ENCODE measurements at regions not wholly inside any gene's neighbourhood (a gene's known extent, or its start where the extent isn't known, plus 50 kb on each side); places are given as distances from the start of the nearest gene placed in this dataset.
A peak's percentile ranks its signal among the peaks of the same experiment; 100 is the strongest.
"Not testable (repeated sequence)": the region's sequence is repeated elsewhere in the genome, so short reads cannot be mapped to it uniquely, and the experiment has no call there.

- in situ Hi-C loops (cut with HindIII; ENCODE audit: low pct_ligation_motif_present, low pct_unique_long_range_greater_than_20kb, low sequenced_read_pairs): no loop called here
- peak; percentile 10 for DNase-seq
Measured at GRCh38 chr1:73401666-73402065, 796.3 kb downstream of the LRRIQ3 start.

- DNase-seq: no peak
- in situ Hi-C loops (cut with HindIII; ENCODE audit: low pct_ligation_motif_present, low pct_unique_long_range_greater_than_20kb, low sequenced_read_pairs): no loop called here
Measured at GRCh38 chr1:73382966-73383365, 815.0 kb downstream of the LRRIQ3 start.

GRCh38 chr1:73366734-73367413 is 831.1 kb downstream of the LRRIQ3 start:
- in situ Hi-C loops (cut with HindIII; ENCODE audit: low pct_ligation_motif_present, low pct_unique_long_range_greater_than_20kb, low sequenced_read_pairs): no loop called here
- no peak for DNase-seq

GRCh38 chr1:73359001-73359400 is 839.0 kb downstream of the LRRIQ3 start:
- in situ Hi-C loops (cut with HindIII; ENCODE audit: low pct_ligation_motif_present, low pct_unique_long_range_greater_than_20kb, low sequenced_read_pairs): no loop called here
- no peak for DNase-seq

- in situ Hi-C loops (cut with HindIII; ENCODE audit: low pct_ligation_motif_present, low pct_unique_long_range_greater_than_20kb, low sequenced_read_pairs): no loop called here
Measured at GRCh38 chr1:73356485-73356884, 841.5 kb downstream of the LRRIQ3 start.

GRCh38 chr1:73343947-73344346 is 854.0 kb downstream of the LRRIQ3 start:
- no peak for DNase-seq
- in situ Hi-C loops (cut with HindIII; ENCODE audit: low pct_ligation_motif_present, low pct_unique_long_range_greater_than_20kb, low sequenced_read_pairs): no loop called here

More at GRCh38 chr1:73356485-73356884, 841.5 kb downstream of the LRRIQ3 start:
- DNase-seq: no peak

GRCh38 chr1:73333847-73334503 is 864.0 kb downstream of the LRRIQ3 start:
- in situ Hi-C loops (cut with HindIII; ENCODE audit: low pct_ligation_motif_present, low pct_unique_long_range_greater_than_20kb, low sequenced_read_pairs): no loop called here
- DNase-seq: no peak

GRCh38 chr1:73331726-73332125 is 866.2 kb downstream of the LRRIQ3 start:
- no peak for DNase-seq
- in situ Hi-C loops (cut with HindIII; ENCODE audit: low pct_ligation_motif_present, low pct_unique_long_range_greater_than_20kb, low sequenced_read_pairs): no loop called here

- DNase-seq: no peak
- in situ Hi-C loops (cut with HindIII; ENCODE audit: low pct_ligation_motif_present, low pct_unique_long_range_greater_than_20kb, low sequenced_read_pairs): no loop called here
Measured at GRCh38 chr1:73327998-73328397, 870.0 kb downstream of the LRRIQ3 start.

GRCh38 chr1:73327180-73327793 is 870.7 kb downstream of the LRRIQ3 start:
- DNase-seq: no peak
- in situ Hi-C loops (cut with HindIII; ENCODE audit: low pct_ligation_motif_present, low pct_unique_long_range_greater_than_20kb, low sequenced_read_pairs): no loop called here

- no peak for DNase-seq
- in situ Hi-C loops (cut with HindIII; ENCODE audit: low pct_ligation_motif_present, low pct_unique_long_range_greater_than_20kb, low sequenced_read_pairs): no loop called here
Measured at GRCh38 chr1:73326663-73327062, 871.3 kb downstream of the LRRIQ3 start.

GRCh38 chr1:73310797-73311381 is 887.1 kb downstream of the LRRIQ3 start:
- in situ Hi-C loops (cut with HindIII; ENCODE audit: low pct_ligation_motif_present, low pct_unique_long_range_greater_than_20kb, low sequenced_read_pairs): no loop called here
- no peak for DNase-seq

- in situ Hi-C loops (cut with HindIII; ENCODE audit: low pct_ligation_motif_present, low pct_unique_long_range_greater_than_20kb, low sequenced_read_pairs): no loop called here
- DNase-seq: no peak
Measured at GRCh38 chr1:73306899-73307555, 890.9 kb downstream of the LRRIQ3 start.

- DNase-seq: no peak
- in situ Hi-C loops (cut with HindIII; ENCODE audit: low pct_ligation_motif_present, low pct_unique_long_range_greater_than_20kb, low sequenced_read_pairs): no loop called here
Measured at GRCh38 chr1:73273886-73274285, 924.1 kb downstream of the LRRIQ3 start.

GRCh38 chr1:73245196-73245595 is 952.8 kb downstream of the LRRIQ3 start:
- in situ Hi-C loops (cut with HindIII; ENCODE audit: low pct_ligation_motif_present, low pct_unique_long_range_greater_than_20kb, low sequenced_read_pairs); DNase-seq: not testable (repeated sequence)

GRCh38 chr1:73218995-73219546 is 936.7 kb upstream of the NEGR1 start:
- in situ Hi-C loops (cut with HindIII; ENCODE audit: low pct_ligation_motif_present, low pct_unique_long_range_greater_than_20kb, low sequenced_read_pairs): no loop called here
- no peak for DNase-seq

- DNase-seq: peak; percentile 13
- in situ Hi-C loops (cut with HindIII; ENCODE audit: low pct_ligation_motif_present, low pct_unique_long_range_greater_than_20kb, low sequenced_read_pairs): no loop called here
Measured at GRCh38 chr1:73205294-73205973, 923.1 kb upstream of the NEGR1 start.

- in situ Hi-C loops (cut with HindIII; ENCODE audit: low pct_ligation_motif_present, low pct_unique_long_range_greater_than_20kb, low sequenced_read_pairs): no loop called here
- no peak for DNase-seq
Measured at GRCh38 chr1:73197972-73198371, 915.6 kb upstream of the NEGR1 start.
